Stomach (tissue), 4 donors: ENCODE measurements at regions not wholly inside any gene's neighbourhood (a gene's known extent, or its start where the extent isn't known, plus 50 kb on each side); places are given as distances from the start of the nearest gene placed in this dataset.

Experiments
- CTCF ChIP-seq, 7 experiments: fragments of 450-650 bp in 4 of 7; fragments of 200-600 bp in 3 of 7; sonication (generic) in 3 of 7; IDR thresholded peaks; one replicate each; pipeline ENCODE4 v1.5.1; 2016 to 2019; ENCODE audit warnings: antibody characterized with exemption in 7 of 7, control low read depth in 2 of 7, mild to moderate bottlenecking in 1 of 7
- EP300 ChIP-seq: sonication (generic); formaldehyde crosslinking; IDR thresholded peaks from one replicate; pipeline ENCODE4 v1.6.1; 2017; ENCODE audit warnings: antibody characterized with exemption
- POLR2A ChIP-seq, 4 donors: fragments of 450-650 bp; IDR thresholded peaks; one replicate each; pipeline ENCODE4 v1.6.1; 2016; ENCODE audit warnings: antibody characterized with exemption in 4 of 4, control low read depth in 2 of 4, mild to moderate bottlenecking in 1 of 4, moderate library complexity in 1 of 4
- POLR2AphosphoS5 ChIP-seq, 3 donors: sonication (generic); formaldehyde crosslinking; IDR thresholded peaks; one replicate each; pipeline ENCODE4 v1.6.1; 2016; ENCODE audit warnings: antibody characterized with exemption in 3 of 3

- TF ChIP-seq CTCF (IDR thresholded peaks at IDR 0.05) = no peak
- no peak for TF ChIP-seq POLR2A (IDR thresholded peaks at IDR 0.05)
- no peak for TF ChIP-seq EP300
- TF ChIP-seq POLR2AphosphoS5 (IDR thresholded peaks at IDR 0.05) = no peak
These were observed 275.0 kb upstream of the MIR17HG start for GRCh38 chr13:91072486-91072885.
